ENCODE measurements at regions not wholly inside any gene's neighbourhood (a gene's known extent, or its start where the extent isn't known, plus 50 kb on each side); places are given as distances from the start of the nearest gene placed in this dataset.
"Not testable (repeated sequence)": the region's sequence is repeated elsewhere in the genome, so short reads cannot be mapped to it uniquely, and the experiment has no call there.

GRCh38 chr2:60356346-60356745, 197.1 kb downstream of the BCL11A start:
- DNase-seq, result no peak

GRCh38 chr2:60355849-60356261, 197.6 kb downstream of the BCL11A start:
- DNase-seq, result no peak

- DNase-seq, result no peak
These were observed 198.7 kb downstream of the BCL11A start for GRCh38 chr2:60354713-60355112.

GRCh38 chr2:60353863-60354262, 199.6 kb downstream of the BCL11A start:
- DNase-seq, result no peak

GRCh38 chr2:60353406-60353800, 200.1 kb downstream of the BCL11A start:
- no peak for DNase-seq

GRCh38 chr2:60352491-60353405, 200.7 kb downstream of the BCL11A start:
- DNase-seq, result no peak

- no peak for DNase-seq
These were observed 201.7 kb downstream of the BCL11A start for GRCh38 chr2:60351802-60352201.

- no peak for DNase-seq
These were observed 202.1 kb downstream of the BCL11A start for GRCh38 chr2:60351321-60351720.

- no peak for DNase-seq
These were observed 202.7 kb downstream of the BCL11A start for GRCh38 chr2:60350791-60351190.

- no peak for DNase-seq
These were observed 205.7 kb downstream of the BCL11A start for GRCh38 chr2:60347781-60348180.

GRCh38 chr2:60342491-60342890, 211.0 kb downstream of the BCL11A start:
- DNase-seq, result not testable (repeated sequence)

GRCh38 chr2:60341151-60341550, 212.3 kb downstream of the BCL11A start:
- no peak for DNase-seq

- DNase-seq, result no peak
These were observed 214.2 kb downstream of the BCL11A start for GRCh38 chr2:60339286-60339685.

- DNase-seq, result no peak
These were observed 216.3 kb downstream of the BCL11A start for GRCh38 chr2:60337142-60337497.

GRCh38 chr2:60336442-60337141, 216.9 kb downstream of the BCL11A start:
- no peak for DNase-seq

GRCh38 chr2:60335533-60336237, 217.8 kb downstream of the BCL11A start:
- DNase-seq, result no peak

- no peak for DNase-seq
These were observed 218.8 kb downstream of the BCL11A start for GRCh38 chr2:60334610-60335009.

- DNase-seq, result no peak
These were observed 220.2 kb downstream of the BCL11A start for GRCh38 chr2:60333264-60333663.

GRCh38 chr2:60331115-60331809, 222.2 kb downstream of the BCL11A start:
- no peak for DNase-seq

- DNase-seq, result no peak
These were observed 224.2 kb downstream of the BCL11A start for GRCh38 chr2:60329225-60329624.

GRCh38 chr2:60324536-60324935, 228.9 kb downstream of the BCL11A start:
- DNase-seq, result no peak

GRCh38 chr2:60321816-60322215, 231.6 kb downstream of the BCL11A start:
- DNase-seq, result no peak

- no peak for DNase-seq
These were observed 232.7 kb downstream of the BCL11A start for GRCh38 chr2:60320724-60321123.

Data from central memory CD4-positive, alpha-beta T cell (primary cell).